SK-N-SH treated with all-trans-retinoic acid at 6 μM for 48 hours (cell line): ENCODE measurements at regions not wholly inside any gene's neighbourhood (a gene's known extent, or its start where the extent isn't known, plus 50 kb on each side); places are given as distances from the start of the nearest gene placed in this dataset.

Source experiments
- ATAC-seq: fragments of 200-7000 bp; cut with Tn5 transposase; 3 replicates; pipeline ENCODE4 v1.9.1; 2020; ENCODE audit warnings: mild to moderate bottlenecking, moderate library complexity
- ARNTL ChIP-seq: fragments of 450-650 bp; formaldehyde crosslinking; IDR thresholded peaks from 2 replicates; pipeline ENCODE4 v1.5.0; 2020; ENCODE audit warnings: low read depth, mild to moderate bottlenecking, moderate library complexity, borderline replicate concordance
- BACH2 ChIP-seq: fragments of 250-450 bp; sonication (Bioruptor Pico); IDR thresholded peaks from 2 replicates; pipeline ENCODE4 v1.9.0; 2021; ENCODE audit warnings: mild to moderate bottlenecking, borderline replicate concordance
- CSDC2 ChIP-seq: fragments of 250-450 bp; sonication (Bioruptor Pico); IDR thresholded peaks from 2 replicates; pipeline ENCODE4 v1.5.0; 2020; ENCODE audit warnings: mild to moderate bottlenecking, moderate library complexity
- CSRNP3 ChIP-seq: fragments of 250-450 bp; sonication (Bioruptor Pico); IDR thresholded peaks from 2 replicates; pipeline ENCODE4 v1.5.1; 2021; ENCODE audit warnings: mild to moderate bottlenecking, moderate library complexity
- ESRRG ChIP-seq: fragments of 250-450 bp; sonication (Bioruptor Pico); IDR thresholded peaks from 2 replicates; pipeline ENCODE4 v1.6.1; 2021; ENCODE audit warnings: mild to moderate bottlenecking
- GLIS3 ChIP-seq: fragments of 250-450 bp; sonication (Bioruptor Pico); IDR thresholded peaks from 2 replicates; pipeline ENCODE4 v1.5.0; 2020; ENCODE audit warnings: mild to moderate bottlenecking, moderate library complexity
- OSR1 ChIP-seq: fragments of 250-450 bp; sonication (Bioruptor Pico); IDR thresholded peaks from 2 replicates; pipeline ENCODE4 v1.8.0; 2022; ENCODE audit warnings: moderate library complexity, mild to moderate bottlenecking, inconsistent platforms
- PPARA ChIP-seq: fragments of 250-450 bp; sonication (Bioruptor Pico); IDR thresholded peaks from 2 replicates; pipeline ENCODE4 v1.5.0; 2020; ENCODE audit warnings: mild to moderate bottlenecking, borderline replicate concordance
- RARB ChIP-seq: fragments of 250-450 bp; sonication (Bioruptor Pico); IDR thresholded peaks from 2 replicates; pipeline ENCODE4 v1.8.0; 2021; ENCODE audit warnings: mild to moderate bottlenecking, moderate library complexity
- SNAI2 ChIP-seq: fragments of 250-450 bp; sonication (Bioruptor Pico); IDR thresholded peaks from 2 replicates; pipeline ENCODE4 v1.5.0; 2020; ENCODE audit warnings: mild to moderate bottlenecking, moderate library complexity
- TCF4 ChIP-seq: fragments of 250-450 bp; sonication (Bioruptor Pico); IDR thresholded peaks from 2 replicates; pipeline ENCODE4 v1.8.0; 2021; ENCODE audit warnings: mild to moderate bottlenecking, moderate library complexity, borderline replicate concordance
- TOX ChIP-seq: fragments of 250-450 bp; sonication (Bioruptor Pico); IDR thresholded peaks from 2 replicates; pipeline ENCODE4 v1.8.0; 2021; ENCODE audit warnings: mild to moderate bottlenecking, moderate library complexity, borderline replicate concordance
- ZFP3 ChIP-seq: fragments of 250-450 bp; sonication (Bioruptor Pico); IDR thresholded peaks from 2 replicates; pipeline ENCODE4 v1.5.0; 2020; ENCODE audit warnings: mild to moderate bottlenecking, moderate library complexity
- ZFP30 ChIP-seq: fragments of 450-650 bp; formaldehyde crosslinking; IDR thresholded peaks from 2 replicates; pipeline ENCODE4 v1.5.0; 2022; ENCODE audit warnings: mild to moderate bottlenecking, moderate library complexity
- ZNF565 ChIP-seq: fragments of 450-650 bp; formaldehyde crosslinking; conservative IDR thresholded peaks from 2 replicates; pipeline ENCODE4 v1.5.0; 2020; ENCODE audit warnings: low read depth, mild to moderate bottlenecking, moderate library complexity
- ZNF70 ChIP-seq: fragments of 450-650 bp; formaldehyde crosslinking; IDR thresholded peaks from 2 replicates; pipeline ENCODE4 v1.5.0; 2020; ENCODE audit warnings: mild to moderate bottlenecking, moderate library complexity
- TF ChIP-seq, protein P1 (sequence below): fragments of 250-450 bp; sonication (Bioruptor Pico); IDR thresholded peaks from 2 replicates; pipeline ENCODE4 v1.5.0; 2020; ENCODE audit warnings: mild to moderate bottlenecking, moderate library complexity
- TF ChIP-seq, protein P2 (sequence below): fragments of 250-450 bp; sonication (Bioruptor Pico); IDR thresholded peaks from 2 replicates; pipeline ENCODE4 v1.8.0; 2020; ENCODE audit warnings: mild to moderate bottlenecking, moderate library complexity, borderline replicate concordance
- TF ChIP-seq, protein P3 (sequence below): fragments of 250-450 bp; sonication (Bioruptor Pico); IDR thresholded peaks from 2 replicates; pipeline ENCODE4 v1.8.0; 2021; ENCODE audit warnings: low read depth, mild to moderate bottlenecking, moderate library complexity, borderline replicate concordance
- TF ChIP-seq, protein P4 (sequence below): fragments of 250-450 bp; sonication (Bioruptor Pico); IDR thresholded peaks from 2 replicates; pipeline ENCODE4 v1.5.1; 2020; ENCODE audit warnings: low read depth, mild to moderate bottlenecking, moderate library complexity

- no peak for ATAC-seq
These were observed 206.4 kb upstream of the RPL38 start for GRCh38 chr17:73997059-73997458.

GRCh38 chr17:73998249-73998648 lies 205.2 kb upstream of the RPL38 start:
- ATAC-seq, result no peak
- TF ChIP-seq ARNTL (CRISPR knock-in tag) (no peak), PPARA (CRISPR knock-in tag) (no peak), ZNF565 (no peak), BACH2 (CRISPR knock-in tag) (no peak)
- TF ChIP-seq, protein P1, sequence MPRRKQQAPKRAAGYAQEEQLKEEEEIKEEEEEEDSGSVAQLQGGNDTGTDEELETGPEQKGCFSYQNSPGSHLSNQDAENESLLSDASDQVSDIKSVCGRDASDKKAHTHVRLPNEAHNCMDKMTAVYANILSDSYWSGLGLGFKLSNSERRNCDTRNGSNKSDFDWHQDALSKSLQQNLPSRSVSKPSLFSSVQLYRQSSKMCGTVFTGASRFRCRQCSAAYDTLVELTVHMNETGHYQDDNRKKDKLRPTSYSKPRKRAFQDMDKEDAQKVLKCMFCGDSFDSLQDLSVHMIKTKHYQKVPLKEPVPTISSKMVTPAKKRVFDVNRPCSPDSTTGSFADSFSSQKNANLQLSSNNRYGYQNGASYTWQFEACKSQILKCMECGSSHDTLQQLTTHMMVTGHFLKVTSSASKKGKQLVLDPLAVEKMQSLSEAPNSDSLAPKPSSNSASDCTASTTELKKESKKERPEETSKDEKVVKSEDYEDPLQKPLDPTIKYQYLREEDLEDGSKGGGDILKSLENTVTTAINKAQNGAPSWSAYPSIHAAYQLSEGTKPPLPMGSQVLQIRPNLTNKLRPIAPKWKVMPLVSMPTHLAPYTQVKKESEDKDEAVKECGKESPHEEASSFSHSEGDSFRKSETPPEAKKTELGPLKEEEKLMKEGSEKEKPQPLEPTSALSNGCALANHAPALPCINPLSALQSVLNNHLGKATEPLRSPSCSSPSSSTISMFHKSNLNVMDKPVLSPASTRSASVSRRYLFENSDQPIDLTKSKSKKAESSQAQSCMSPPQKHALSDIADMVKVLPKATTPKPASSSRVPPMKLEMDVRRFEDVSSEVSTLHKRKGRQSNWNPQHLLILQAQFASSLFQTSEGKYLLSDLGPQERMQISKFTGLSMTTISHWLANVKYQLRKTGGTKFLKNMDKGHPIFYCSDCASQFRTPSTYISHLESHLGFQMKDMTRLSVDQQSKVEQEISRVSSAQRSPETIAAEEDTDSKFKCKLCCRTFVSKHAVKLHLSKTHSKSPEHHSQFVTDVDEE (CRISPR knock-in tag), result no peak

More at GRCh38 chr17:73997059-73997458, 206.4 kb upstream of the RPL38 start:
- TF ChIP-seq CSDC2 (CRISPR knock-in tag), result no peak
- TF ChIP-seq, protein P2, sequence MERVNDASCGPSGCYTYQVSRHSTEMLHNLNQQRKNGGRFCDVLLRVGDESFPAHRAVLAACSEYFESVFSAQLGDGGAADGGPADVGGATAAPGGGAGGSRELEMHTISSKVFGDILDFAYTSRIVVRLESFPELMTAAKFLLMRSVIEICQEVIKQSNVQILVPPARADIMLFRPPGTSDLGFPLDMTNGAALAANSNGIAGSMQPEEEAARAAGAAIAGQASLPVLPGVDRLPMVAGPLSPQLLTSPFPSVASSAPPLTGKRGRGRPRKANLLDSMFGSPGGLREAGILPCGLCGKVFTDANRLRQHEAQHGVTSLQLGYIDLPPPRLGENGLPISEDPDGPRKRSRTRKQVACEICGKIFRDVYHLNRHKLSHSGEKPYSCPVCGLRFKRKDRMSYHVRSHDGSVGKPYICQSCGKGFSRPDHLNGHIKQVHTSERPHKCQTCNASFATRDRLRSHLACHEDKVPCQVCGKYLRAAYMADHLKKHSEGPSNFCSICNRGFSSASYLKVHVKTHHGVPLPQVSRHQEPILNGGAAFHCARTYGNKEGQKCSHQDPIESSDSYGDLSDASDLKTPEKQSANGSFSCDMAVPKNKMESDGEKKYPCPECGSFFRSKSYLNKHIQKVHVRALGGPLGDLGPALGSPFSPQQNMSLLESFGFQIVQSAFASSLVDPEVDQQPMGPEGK, result no peak
- no peak for TF ChIP-seq GLIS3 (CRISPR knock-in tag)
- TF ChIP-seq ZNF565, result no peak
- no peak for TF ChIP-seq ZFP3 (CRISPR knock-in tag)
- no peak for TF ChIP-seq ZNF70

- TF ChIP-seq RARB (CRISPR knock-in tag) (no peak), ZFP30 (CRISPR knock-in tag) (no peak), ZFP3 (CRISPR knock-in tag) (no peak), SNAI2 (CRISPR knock-in tag) (no peak), OSR1 (CRISPR knock-in tag) (no peak), TCF4 (CRISPR knock-in tag) (no peak), GLIS3 (CRISPR knock-in tag) (no peak), CSDC2 (CRISPR knock-in tag) (no peak), ARNTL (CRISPR knock-in tag) (no peak), ESRRG (CRISPR knock-in tag) (no peak), BACH2 (CRISPR knock-in tag) (no peak), TOX (CRISPR knock-in tag) (no peak), CSRNP3 (CRISPR knock-in tag) (no peak), PPARA (CRISPR knock-in tag) (no peak)
- TF ChIP-seq, protein P3, sequence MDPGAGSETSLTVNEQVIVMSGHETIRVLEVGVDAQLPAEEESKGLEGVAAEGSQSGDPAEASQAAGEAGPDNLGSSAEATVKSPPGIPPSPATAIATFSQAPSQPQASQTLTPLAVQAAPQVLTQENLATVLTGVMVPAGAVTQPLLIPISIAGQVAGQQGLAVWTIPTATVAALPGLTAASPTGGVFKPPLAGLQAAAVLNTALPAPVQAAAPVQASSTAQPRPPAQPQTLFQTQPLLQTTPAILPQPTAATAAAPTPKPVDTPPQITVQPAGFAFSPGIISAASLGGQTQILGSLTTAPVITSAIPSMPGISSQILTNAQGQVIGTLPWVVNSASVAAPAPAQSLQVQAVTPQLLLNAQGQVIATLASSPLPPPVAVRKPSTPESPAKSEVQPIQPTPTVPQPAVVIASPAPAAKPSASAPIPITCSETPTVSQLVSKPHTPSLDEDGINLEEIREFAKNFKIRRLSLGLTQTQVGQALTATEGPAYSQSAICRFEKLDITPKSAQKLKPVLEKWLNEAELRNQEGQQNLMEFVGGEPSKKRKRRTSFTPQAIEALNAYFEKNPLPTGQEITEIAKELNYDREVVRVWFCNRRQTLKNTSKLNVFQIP (CRISPR knock-in tag), result no peak
- TF ChIP-seq, protein P4, sequence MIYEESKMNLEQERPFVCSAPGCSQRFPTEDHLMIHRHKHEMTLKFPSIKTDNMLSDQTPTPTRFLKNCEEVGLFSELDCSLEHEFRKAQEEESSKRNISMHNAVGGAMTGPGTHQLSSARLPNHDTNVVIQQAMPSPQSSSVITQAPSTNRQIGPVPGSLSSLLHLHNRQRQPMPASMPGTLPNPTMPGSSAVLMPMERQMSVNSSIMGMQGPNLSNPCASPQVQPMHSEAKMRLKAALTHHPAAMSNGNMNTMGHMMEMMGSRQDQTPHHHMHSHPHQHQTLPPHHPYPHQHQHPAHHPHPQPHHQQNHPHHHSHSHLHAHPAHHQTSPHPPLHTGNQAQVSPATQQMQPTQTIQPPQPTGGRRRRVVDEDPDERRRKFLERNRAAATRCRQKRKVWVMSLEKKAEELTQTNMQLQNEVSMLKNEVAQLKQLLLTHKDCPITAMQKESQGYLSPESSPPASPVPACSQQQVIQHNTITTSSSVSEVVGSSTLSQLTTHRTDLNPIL, result no peak
- ATAC-seq, result no peak
These were observed 204.5 kb upstream of the RPL38 start for GRCh38 chr17:73998653-73999645.
